Mesendoderm (in vitro differentiated cells): ENCODE measurements at regions not wholly inside any gene's neighbourhood (a gene's known extent, or its start where the extent isn't known, plus 50 kb on each side); places are given as distances from the start of the nearest gene placed in this dataset.

ENCODE experiments used
- DNase-seq: peaks from one replicate; pipeline ENCODE4 v3.0.0; 2013
- H2AK5ac ChIP-seq: 2 replicates; pipeline ENCODE4 v1.6.1; 2013; ENCODE audit warnings: low read length, inconsistent platforms
- H2BK120ac ChIP-seq: 2 replicates; pipeline ENCODE4 v1.6.1; 2013; ENCODE audit warnings: low read depth, mild to moderate bottlenecking, low read length, moderate library complexity, mixed read lengths
- H2BK15ac ChIP-seq: replicated peaks from 2 replicates; pipeline ENCODE4 v1.6.1; 2013; ENCODE audit warnings: low read depth, mild to moderate bottlenecking, moderate library complexity
- H2BK5ac ChIP-seq: 2 replicates; pipeline ENCODE4 v1.6.1; 2013; ENCODE audit warnings: low read length, inconsistent platforms
- H3K18ac ChIP-seq: 2 replicates; pipeline ENCODE4 v1.6.1; 2013; ENCODE audit warnings: mild to moderate bottlenecking, low read length, mixed read lengths
- H3K23ac ChIP-seq: one replicate; pipeline ENCODE4 v1.6.1; 2013; ENCODE audit warnings: low read length
- H3K27ac ChIP-seq: 2 replicates; pipeline ENCODE4 v1.5.1; 2013; ENCODE audit warnings: low read depth, mild to moderate bottlenecking, inconsistent platforms, low read length, moderate library complexity
- H3K27me3 ChIP-seq: 2 replicates; pipeline ENCODE4 v1.6.1; 2013; ENCODE audit warnings: low read length, control low read depth, mild to moderate bottlenecking, inconsistent platforms; ENCODE audit not compliant: insufficient read depth, poor library complexity
- H3K36me3 ChIP-seq: 2 replicates; pipeline ENCODE4 v1.6.1; 2013; ENCODE audit warnings: low read length, inconsistent platforms; ENCODE audit not compliant: control insufficient read depth, insufficient read depth
- H3K4ac ChIP-seq: one replicate; pipeline ENCODE4 v1.6.1; 2013; ENCODE audit warnings: low read depth, mild to moderate bottlenecking, low read length, moderate library complexity
- H3K4me1 ChIP-seq: 2 replicates; pipeline ENCODE4 v1.6.1; 2013; ENCODE audit warnings: low read depth, low read length, inconsistent platforms; ENCODE audit not compliant: control insufficient read depth
- H3K4me2 ChIP-seq: 2 replicates; pipeline ENCODE4 v1.6.1; 2013; ENCODE audit warnings: low read length
- H3K4me3 ChIP-seq: 2 replicates; pipeline ENCODE4 v1.5.1; 2013; ENCODE audit warnings: mild to moderate bottlenecking, low read length
- H3K56ac ChIP-seq: one replicate; pipeline ENCODE4 v1.6.1; 2013; ENCODE audit warnings: low read length
- H3K79me1 ChIP-seq: 2 replicates; pipeline ENCODE4 v1.6.1; 2013; ENCODE audit warnings: low read length, inconsistent platforms
- H3K79me2 ChIP-seq: 2 replicates; pipeline ENCODE4 v1.6.1; 2013; ENCODE audit warnings: mild to moderate bottlenecking, low read length; ENCODE audit not compliant: control insufficient read depth, insufficient read depth
- H3K9ac ChIP-seq: 2 replicates; pipeline ENCODE4 v1.6.1; 2013; ENCODE audit warnings: low read length, inconsistent platforms
- H4K5ac ChIP-seq: one replicate; pipeline ENCODE4 v1.6.1; 2013; ENCODE audit warnings: low read length
- H4K8ac ChIP-seq: one replicate; pipeline ENCODE4 v1.6.1; 2013; ENCODE audit warnings: low read depth, mild to moderate bottlenecking, control low read depth, low read length, moderate library complexity
- WGBS: extraction: QIAGEN DNeasy Blood & Tissue Kit; methylation state at CpG from one replicate; pipeline ENCODE4 v1.1.7; 2013; ENCODE audit warnings: low lambda C conversion rate, missing lambda C conversion rate; ENCODE audit not compliant: insufficient coverage; ENCODE audit errors: extremely low coverage; 5-methylcytosine and 5-hydroxymethylcytosine counted together

- Histone ChIP-seq H3K36me3 (no peaks in the 10 kb centered on the region), H3K56ac (no peak overlapping the region)
- no CpG with 5 or more reads among the region's 16 CpGs for WGBS
Measured at GRCh38 chr18:25563816-25564683, 212.1 kb upstream of the ZNF521 start.

DNA sequence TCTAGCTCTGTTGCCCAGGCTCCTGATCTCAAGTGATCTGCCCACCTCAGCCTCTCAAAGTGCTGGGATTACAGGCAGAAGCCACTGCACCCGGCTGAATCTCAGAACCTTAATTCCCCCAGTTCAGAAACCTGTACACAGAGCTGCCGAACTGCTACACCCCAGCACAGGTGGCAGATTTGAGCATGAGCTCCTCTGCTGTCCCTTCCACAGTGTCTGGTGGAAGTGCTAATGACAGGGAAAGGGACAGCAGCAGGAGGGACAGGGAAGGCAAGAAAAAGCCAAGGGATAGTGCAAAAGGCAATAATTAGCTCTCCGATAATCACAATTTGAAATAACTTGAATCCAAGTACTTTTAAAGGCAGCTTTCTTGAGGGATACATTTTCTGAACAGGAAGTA is 211.4 kb upstream of the ZNF521 start:
- Histone ChIP-seq H4K8ac (no peak overlapping the region), H2BK120ac (no peak overlapping the region), H2AK5ac (no peak overlapping the region), H3K4me1 (no peaks in the 10 kb centered on the region), H3K79me1 (no peaks in the 10 kb centered on the region), H3K56ac (no peak overlapping the region), H3K4me2 (no peak overlapping the region), H3K4me3 (no peak overlapping the region), H2BK15ac (no peak overlapping the region), H3K27ac (no peak overlapping the region), H3K79me2 (no peaks in the 10 kb centered on the region), H3K36me3 (no peaks in the 10 kb centered on the region), H2BK5ac (no peak overlapping the region), H3K23ac (no peak overlapping the region), H4K5ac (no peak overlapping the region), H3K9ac (no peak overlapping the region), H3K4ac (no peak overlapping the region), H3K27me3 (no peaks in the 10 kb centered on the region), H3K18ac (no peak overlapping the region)
- WGBS: no CpG with 5 or more reads among the region's 3 CpGs
- no peak for DNase-seq

More at GRCh38 chr18:25563816-25564683, 212.1 kb upstream of the ZNF521 start:
- no peaks in the 10 kb centered on the region for H3K27me3 ChIP-seq
- H3K79me1 ChIP-seq: no peaks in the 10 kb centered on the region
- no peak overlapping the region for H3K4me3 ChIP-seq
- no peak overlapping the region for H3K27ac ChIP-seq
- H3K4ac ChIP-seq: no peak overlapping the region
- H2BK15ac ChIP-seq: no peak overlapping the region
- H3K18ac ChIP-seq: no peak overlapping the region
- H3K79me2 ChIP-seq: no peaks in the 10 kb centered on the region
- no peak overlapping the region for H3K9ac ChIP-seq
- no peak overlapping the region for H2BK120ac ChIP-seq
- DNase-seq: no peak
- H2AK5ac ChIP-seq: no peak overlapping the region
- no peak overlapping the region for H4K5ac ChIP-seq
- no peak overlapping the region for H3K4me2 ChIP-seq
- H3K23ac ChIP-seq: no peak overlapping the region
- H4K8ac ChIP-seq: no peak overlapping the region
- no peak overlapping the region for H2BK5ac ChIP-seq
- no peaks in the 10 kb centered on the region for H3K4me1 ChIP-seq

GRCh38 chr18:25561918-25562317 is 210.0 kb upstream of the ZNF521 start:
- Histone ChIP-seq H3K79me1 (no peaks in the 10 kb centered on the region), H3K9ac (no peak overlapping the region), H3K4me1 (no peaks in the 10 kb centered on the region), H3K27ac (no peak overlapping the region), H2BK120ac (no peak overlapping the region), H2BK5ac (no peak overlapping the region), H3K23ac (no peak overlapping the region), H2BK15ac (no peak overlapping the region), H3K56ac (no peak overlapping the region), H3K36me3 (no peaks in the 10 kb centered on the region), H3K27me3 (no peaks in the 10 kb centered on the region), H3K4me2 (no peak overlapping the region), H3K79me2 (no peaks in the 10 kb centered on the region), H3K4me3 (no peak overlapping the region), H4K8ac (no peak overlapping the region), H2AK5ac (no peak overlapping the region), H4K5ac (no peak overlapping the region), H3K18ac (no peak overlapping the region), H3K4ac (no peak overlapping the region)
- WGBS: no CpG with 5 or more reads among the region's 6 CpGs
- DNase-seq: peak; percentile 44

DNA sequence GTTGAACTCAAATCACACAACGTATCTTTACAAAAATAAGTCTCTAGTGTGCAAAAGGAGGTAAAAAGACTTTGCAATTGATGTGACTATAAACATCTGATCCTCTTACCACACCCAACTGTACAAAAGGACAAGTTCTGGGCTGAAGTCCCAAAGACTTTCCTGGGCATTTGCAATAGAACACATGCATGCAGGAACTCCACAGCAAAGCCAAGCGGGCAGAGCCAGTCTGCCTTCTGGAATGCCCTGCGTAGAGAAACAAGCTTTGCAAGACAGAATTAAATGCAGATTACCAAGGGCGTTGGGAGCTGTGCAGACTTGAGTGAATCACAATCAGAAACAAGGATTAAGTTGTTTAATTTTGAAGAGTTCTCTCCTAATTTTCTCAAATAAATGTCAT is 208.4 kb upstream of the ZNF521 start:
- WGBS: no CpG with 5 or more reads among the region's 4 CpGs

DNA sequence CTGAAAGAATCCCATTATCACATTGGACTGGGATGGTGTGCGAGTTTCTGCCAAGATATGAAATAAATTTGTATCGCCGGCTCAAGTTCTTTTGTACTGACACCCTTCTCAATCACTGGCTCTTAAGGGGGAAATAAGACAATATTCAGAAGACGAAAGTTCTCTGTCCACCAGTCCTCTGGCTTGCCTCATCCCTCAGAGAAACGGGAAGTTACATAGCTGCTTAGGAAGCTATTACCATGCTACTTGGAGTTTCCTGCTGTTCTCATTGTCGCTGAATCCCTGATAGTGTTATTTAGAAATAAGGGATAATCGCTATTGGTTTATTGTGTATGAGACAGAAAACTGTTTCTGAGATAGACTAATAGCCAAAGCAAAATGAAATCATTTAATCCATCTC is 205.0 kb upstream of the ZNF521 start:
- Histone ChIP-seq H2BK15ac (no peak overlapping the region), H4K5ac (no peak overlapping the region), H3K4me2 (no peak overlapping the region), H3K36me3 (no peaks in the 10 kb centered on the region), H2BK5ac (no peak overlapping the region), H3K27me3 (peaks cover 2% of the 10 kb centered on the region), H3K18ac (no peak overlapping the region), H3K23ac (no peak overlapping the region), H3K4me1 (no peaks in the 10 kb centered on the region), H3K4me3 (no peak overlapping the region), H3K27ac (no peak overlapping the region), H2AK5ac (no peak overlapping the region), H3K9ac (no peak overlapping the region), H3K79me1 (no peaks in the 10 kb centered on the region), H2BK120ac (no peak overlapping the region), H4K8ac (no peak overlapping the region), H3K4ac (no peak overlapping the region), H3K56ac (no peak overlapping the region), H3K79me2 (no peaks in the 10 kb centered on the region)
- no peak for DNase-seq
- no CpG with 5 or more reads among the region's 7 CpGs for WGBS

More for the DNA sequence above, 208.4 kb upstream of the ZNF521 start:
- Histone ChIP-seq H2BK120ac (no peak overlapping the region), H3K56ac (no peak overlapping the region), H2BK5ac (no peak overlapping the region), H2BK15ac (no peak overlapping the region), H3K4me1 (no peaks in the 10 kb centered on the region), H4K8ac (no peak overlapping the region), H3K18ac (no peak overlapping the region), H3K4ac (no peak overlapping the region), H3K27ac (no peak overlapping the region), H3K79me1 (no peaks in the 10 kb centered on the region), H3K27me3 (peaks cover 2% of the 10 kb centered on the region), H3K4me3 (no peak overlapping the region), H2AK5ac (no peak overlapping the region), H4K5ac (no peak overlapping the region), H3K4me2 (no peak overlapping the region), H3K23ac (no peak overlapping the region), H3K36me3 (no peaks in the 10 kb centered on the region), H3K79me2 (no peaks in the 10 kb centered on the region), H3K9ac (no peak overlapping the region)
- DNase-seq: no peak
